Tibial nerve (tissue), 4 donors: ENCODE measurements at regions not wholly inside any gene's neighbourhood (a gene's known extent, or its start where the extent isn't known, plus 50 kb on each side); places are given as distances from the start of the nearest gene placed in this dataset.
"Not testable (repeated sequence)": the region's sequence is repeated elsewhere in the genome, so short reads cannot be mapped to it uniquely, and the experiment has no call there.

Experiments used
- DNase-seq, 2 donors: peaks; one replicate each; pipeline ENCODE4 v3.0.0-alpha.2; 2019; ENCODE audit warnings: low spot score in 2 of 2
- H3K27ac ChIP-seq, 4 donors: fragments of 200-600 bp; sonication (generic) in 3 of 4; one replicate each; pipeline ENCODE4 v1.5.1; 2017 to 2019; ENCODE audit warnings: mild to moderate bottlenecking in 1 of 4
- H3K27me3 ChIP-seq, 2 donors: fragments of 200-600 bp; sonication (generic) in 1 of 2; one replicate each; pipeline versions ENCODE4 v1.5.1 to v1.6.0; 2017 to 2019
- H3K36me3 ChIP-seq, 3 donors: fragments of 200-600 bp; sonication (generic); one replicate each; pipeline ENCODE4 v1.5.1; 2018 to 2019
- H3K4me1 ChIP-seq, 4 donors: fragments of 200-600 bp; sonication (generic) in 3 of 4; one replicate each; pipeline ENCODE4 v1.5.1; 2017 to 2019
- H3K4me3 ChIP-seq, 4 donors: fragments of 200-600 bp; sonication (generic) in 3 of 4; one replicate each; pipeline ENCODE4 v1.5.1; 2017 to 2019; ENCODE audit warnings: mild to moderate bottlenecking in 1 of 4, moderate library complexity in 1 of 4
- H3K9me3 ChIP-seq, 4 donors: fragments of 200-600 bp; sonication (generic) in 3 of 4; one replicate each; pipeline ENCODE4 v1.5.1; 2017 to 2019
- CTCF ChIP-seq, 5 experiments: fragments of 200-600 bp in 3 of 5; fragments of 450-650 bp in 2 of 5; sonication (generic) in 3 of 5; IDR thresholded peaks; one replicate each; pipeline ENCODE4 v1.5.1; 2016 to 2019; ENCODE audit warnings: antibody characterized with exemption in 5 of 5, mild to moderate bottlenecking in 3 of 5, moderate library complexity in 2 of 5
- EP300 ChIP-seq, 2 donors: sonication (generic); formaldehyde crosslinking; IDR thresholded peaks; one replicate each; pipeline ENCODE4 v1.6.1; 2017; ENCODE audit warnings: antibody characterized with exemption in 2 of 2, mild to moderate bottlenecking in 1 of 2
- POLR2A ChIP-seq, 2 donors: fragments of 450-650 bp; IDR thresholded peaks; one replicate each; pipeline ENCODE4 v1.6.1; 2017; ENCODE audit warnings: antibody characterized with exemption in 2 of 2, mild to moderate bottlenecking in 2 of 2, moderate library complexity in 2 of 2
- WGBS, 2 donors: methylation state at CpG; one replicate each; pipeline ENCODE4 v1.1.5; 2018; 5-methylcytosine and 5-hydroxymethylcytosine counted together

GRCh38 chr9:32072570-32072969, 311.9 kb upstream of the ACO1 start:
- H3K27me3 ChIP-seq = no peaks in the 10 kb centered on the region
- H3K4me3 ChIP-seq = no peak overlapping the region
- no peaks in the 10 kb centered on the region for H3K36me3 ChIP-seq
- DNase-seq = no peak
- 51 to 74% methylated on average over 2 of the region's 2 CpGs for WGBS, 2 donors
- H3K4me1 ChIP-seq = no peaks in the 10 kb centered on the region
- H3K27ac ChIP-seq = no peak overlapping the region
- TF ChIP-seq CTCF (IDR thresholded peaks at IDR 0.05) (no peak), EP300 (IDR thresholded peaks at IDR 0.05) (no peak), POLR2A (IDR thresholded peaks at IDR 0.05) (no peak)
- H3K9me3 ChIP-seq = no peaks in the 10 kb centered on the region

GRCh38 chr9:32092031-32092430, 292.4 kb upstream of the ACO1 start:
- no peak for DNase-seq
- Histone ChIP-seq H3K4me1 (no peaks in the 10 kb centered on the region), H3K9me3 (no peaks in the 10 kb centered on the region), H3K27ac (no peak overlapping the region), H3K4me3 (no peak overlapping the region), H3K36me3 (no peaks in the 10 kb centered on the region), H3K27me3 (no peaks in the 10 kb centered on the region)
- WGBS, 2 donors = 74 to 76% methylated on average over 1 of the region's 1 CpG
- no peak for TF ChIP-seq EP300 (IDR thresholded peaks at IDR 0.05)
- TF ChIP-seq CTCF (IDR thresholded peaks at IDR 0.05) = no peak
- TF ChIP-seq POLR2A (IDR thresholded peaks at IDR 0.05) = no peak

- Histone ChIP-seq H3K27ac (no peak overlapping the region), H3K9me3 (no peaks in the 10 kb centered on the region), H3K27me3 (no peaks in the 10 kb centered on the region), H3K4me3 (no peak overlapping the region), H3K4me1 (no peaks in the 10 kb centered on the region), H3K36me3 (no peaks in the 10 kb centered on the region)
- TF ChIP-seq CTCF (IDR thresholded peaks at IDR 0.05) = no peak
- no peak for TF ChIP-seq POLR2A (IDR thresholded peaks at IDR 0.05)
- no peak for TF ChIP-seq EP300 (IDR thresholded peaks at IDR 0.05)
- 73 to 75% methylated on average over 2 of the region's 2 CpGs for WGBS, 2 donors
- DNase-seq = no peak
Measured at GRCh38 chr9:32117291-32117690, 267.2 kb upstream of the ACO1 start.

GRCh38 chr9:32128546-32128945, 255.9 kb upstream of the ACO1 start:
- H3K27ac ChIP-seq = no peak overlapping the region
- H3K9me3 ChIP-seq = no peaks in the 10 kb centered on the region
- no peak for DNase-seq
- no peaks in the 10 kb centered on the region for H3K27me3 ChIP-seq
- 88 to 93% methylated on average over 2 of the region's 3 CpGs for WGBS, 2 donors
- no peaks in the 10 kb centered on the region for H3K36me3 ChIP-seq
- no peak overlapping the region for H3K4me3 ChIP-seq
- H3K4me1 ChIP-seq = no peaks in the 10 kb centered on the region
- TF ChIP-seq EP300 (IDR thresholded peaks at IDR 0.05) (no peak), CTCF (IDR thresholded peaks at IDR 0.05) (no peak), POLR2A (IDR thresholded peaks at IDR 0.05) (no peak)

GRCh38 chr9:32130709-32131108, 253.7 kb upstream of the ACO1 start:
- H3K4me1 ChIP-seq, H3K36me3 ChIP-seq, H3K4me3 ChIP-seq, H3K27me3 ChIP-seq, DNase-seq, H3K9me3 ChIP-seq, H3K27ac ChIP-seq: not testable (repeated sequence)
- WGBS, 2 donors = 80 to 81% methylated on average over 2 of the region's 2 CpGs

GRCh38 chr9:32136700-32137339, 247.6 kb upstream of the ACO1 start:
- TF ChIP-seq POLR2A (IDR thresholded peaks at IDR 0.05) = no peak
- no peak for TF ChIP-seq EP300 (IDR thresholded peaks at IDR 0.05)
- TF ChIP-seq CTCF (IDR thresholded peaks at IDR 0.05) = no peak
- no peaks in the 10 kb centered on the region for H3K36me3 ChIP-seq
- no peak overlapping the region for H3K27ac ChIP-seq
- no peak overlapping the region for H3K4me3 ChIP-seq
- no peaks in the 10 kb centered on the region for H3K27me3 ChIP-seq
- DNase-seq = no peak
- WGBS, 2 donors = 76 to 83% methylated on average over 3 of the region's 3 CpGs
- no peaks in the 10 kb centered on the region for H3K4me1 ChIP-seq
- H3K9me3 ChIP-seq = peaks cover 0 to 5% (median 0%) of the 10 kb centered on the region in 4 donors
